ENCODE measurements at regions not wholly inside any gene's neighbourhood (a gene's known extent, or its start where the extent isn't known, plus 50 kb on each side); places are given as distances from the start of the nearest gene placed in this dataset.

DNA sequence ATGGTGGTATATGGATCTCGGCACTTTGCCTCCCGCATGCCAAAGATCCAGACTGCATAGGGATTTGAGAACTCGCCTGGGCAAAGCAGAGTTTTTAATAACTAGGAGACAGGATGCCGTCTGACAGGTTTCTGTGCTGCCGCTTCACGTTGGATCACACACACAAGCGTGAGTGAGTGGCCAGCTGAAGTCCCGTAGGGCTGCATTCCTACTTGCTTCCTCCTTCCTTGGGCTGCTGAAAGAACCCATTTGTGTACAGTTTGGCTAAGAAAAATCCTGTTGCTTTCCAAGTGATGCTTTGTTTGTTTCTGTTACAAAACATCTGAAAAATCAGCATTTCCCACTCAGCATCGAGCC lies 604.3 kb upstream of the CFAP20DC start:
- FAIRE-seq = no peak
- 86% methylated on average over 9 of the region's 9 CpGs for WGBS (ENCODE audit: missing lambda C conversion rate)
- no peak for DNase-seq (ENCODE audit: low read depth in 1 of 2, low spot score in 1 of 2)

DNA sequence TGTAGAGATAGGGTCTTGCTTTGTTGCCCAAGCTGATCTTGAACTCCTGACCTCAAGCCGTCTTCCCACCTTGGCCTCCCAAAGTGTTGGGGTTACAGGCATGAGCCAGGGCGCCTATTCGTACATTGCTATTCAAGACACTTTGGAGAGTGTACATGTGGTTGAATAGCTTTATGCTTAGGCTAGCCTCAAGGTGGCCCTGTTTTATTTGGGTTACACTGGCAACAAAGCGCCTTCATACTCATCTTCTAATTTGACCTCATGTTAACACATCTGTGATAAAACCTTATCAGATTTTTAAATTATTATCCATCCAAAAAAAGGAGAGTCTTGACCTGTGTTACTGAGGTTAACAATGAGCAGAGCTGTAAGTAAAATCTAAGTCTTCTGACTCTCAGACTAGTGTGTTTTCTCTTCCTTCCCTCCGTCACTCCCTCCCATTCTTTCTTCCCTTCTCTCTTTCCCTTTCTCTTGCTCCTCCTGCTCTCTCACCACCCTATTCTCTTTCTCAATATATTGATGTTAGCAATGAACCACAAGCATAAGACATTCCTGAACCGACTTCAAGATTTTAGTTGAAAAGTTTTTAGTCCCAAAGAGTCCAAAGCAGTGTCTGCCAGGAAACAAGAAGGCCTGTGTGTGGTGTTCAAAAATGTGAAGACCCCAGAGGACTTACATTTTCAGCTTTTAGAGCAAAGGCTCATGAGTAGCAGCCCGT lies 603.7 kb upstream of the CFAP20DC start:
- POLR2A ChIA-PET = no interaction called here
- Histone ChIP-seq H3K4me1 (no peaks in the 10 kb centered on the region), H3K4me2 (no peak overlapping the region), H3K4me3 (no peak overlapping the region), H3K9me3 (peaks cover 5% of the 10 kb centered on the region; the same call in 1 of the 3 replicates), H3K27ac (no peak overlapping the region)
- TF ChIP-seq SREBF2 (IDR thresholded peaks at IDR 0.05) = no peak
- no peak for TF ChIP-seq CHD2 (IDR thresholded peaks at IDR 0.05; ENCODE audit: low read length, partially characterized antibody)
- TF ChIP-seq RCOR1 (IDR thresholded peaks at IDR 0.05; ENCODE audit: low read depth, low read length) = no peak
- TF ChIP-seq POLR2AphosphoS2 (conservative IDR thresholded peaks at IDR 0.05; ENCODE audit: low read length) = no peak
- TF ChIP-seq HEYL (CRISPR knock-in tag; IDR thresholded peaks at IDR 0.05) = no peak
- FAIRE-seq (no peak), DNase-seq (ENCODE audit: low read depth in 1 of 2, low spot score in 1 of 2) (no peak), ATAC-seq (no peak)
- 78% methylated on average over 7 of the region's 7 CpGs for WGBS (ENCODE audit: missing lambda C conversion rate)
- CTCF ChIA-PET = no interaction called here

More for the DNA sequence above, 604.3 kb upstream of the CFAP20DC start:
- H3K9me3 ChIP-seq = peaks cover 5% of the 10 kb centered on the region; the same call in 1 of the 3 replicates
- no peak overlapping the region for H3K4me3 ChIP-seq
- no peak overlapping the region for H3K4me2 ChIP-seq
- peaks cover under 1% of the 10 kb centered on the region for H3K4me1 ChIP-seq
- CTCF ChIA-PET = no interaction called here
- TF ChIP-seq ZSCAN20 (CRISPR knock-in tag; IDR thresholded peaks at IDR 0.05) (no peak), JUN (IDR thresholded peaks at IDR 0.05) (no peak), BHLHE40 (IDR thresholded peaks at IDR 0.05; ENCODE audit: low read depth, low read length) (no peak), FOSB (CRISPR knock-in tag; IDR thresholded peaks at IDR 0.05) (no peak), MAZ (IDR thresholded peaks at IDR 0.05; ENCODE audit: borderline replicate concordance, low read depth, low read length) (no peak), ZC3H11A (IDR thresholded peaks at IDR 0.05) (no peak)
- TF ChIP-seq, protein P1, sequence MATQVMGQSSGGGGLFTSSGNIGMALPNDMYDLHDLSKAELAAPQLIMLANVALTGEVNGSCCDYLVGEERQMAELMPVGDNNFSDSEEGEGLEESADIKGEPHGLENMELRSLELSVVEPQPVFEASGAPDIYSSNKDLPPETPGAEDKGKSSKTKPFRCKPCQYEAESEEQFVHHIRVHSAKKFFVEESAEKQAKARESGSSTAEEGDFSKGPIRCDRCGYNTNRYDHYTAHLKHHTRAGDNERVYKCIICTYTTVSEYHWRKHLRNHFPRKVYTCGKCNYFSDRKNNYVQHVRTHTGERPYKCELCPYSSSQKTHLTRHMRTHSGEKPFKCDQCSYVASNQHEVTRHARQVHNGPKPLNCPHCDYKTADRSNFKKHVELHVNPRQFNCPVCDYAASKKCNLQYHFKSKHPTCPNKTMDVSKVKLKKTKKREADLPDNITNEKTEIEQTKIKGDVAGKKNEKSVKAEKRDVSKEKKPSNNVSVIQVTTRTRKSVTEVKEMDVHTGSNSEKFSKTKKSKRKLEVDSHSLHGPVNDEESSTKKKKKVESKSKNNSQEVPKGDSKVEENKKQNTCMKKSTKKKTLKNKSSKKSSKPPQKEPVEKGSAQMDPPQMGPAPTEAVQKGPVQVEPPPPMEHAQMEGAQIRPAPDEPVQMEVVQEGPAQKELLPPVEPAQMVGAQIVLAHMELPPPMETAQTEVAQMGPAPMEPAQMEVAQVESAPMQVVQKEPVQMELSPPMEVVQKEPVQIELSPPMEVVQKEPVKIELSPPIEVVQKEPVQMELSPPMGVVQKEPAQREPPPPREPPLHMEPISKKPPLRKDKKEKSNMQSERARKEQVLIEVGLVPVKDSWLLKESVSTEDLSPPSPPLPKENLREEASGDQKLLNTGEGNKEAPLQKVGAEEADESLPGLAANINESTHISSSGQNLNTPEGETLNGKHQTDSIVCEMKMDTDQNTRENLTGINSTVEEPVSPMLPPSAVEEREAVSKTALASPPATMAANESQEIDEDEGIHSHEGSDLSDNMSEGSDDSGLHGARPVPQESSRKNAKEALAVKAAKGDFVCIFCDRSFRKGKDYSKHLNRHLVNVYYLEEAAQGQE (IDR thresholded peaks at IDR 0.05) = no peak
- no peak for ATAC-seq
- H3K27ac ChIP-seq = no peak overlapping the region
- POLR2A ChIA-PET = no interaction called here

DNA sequence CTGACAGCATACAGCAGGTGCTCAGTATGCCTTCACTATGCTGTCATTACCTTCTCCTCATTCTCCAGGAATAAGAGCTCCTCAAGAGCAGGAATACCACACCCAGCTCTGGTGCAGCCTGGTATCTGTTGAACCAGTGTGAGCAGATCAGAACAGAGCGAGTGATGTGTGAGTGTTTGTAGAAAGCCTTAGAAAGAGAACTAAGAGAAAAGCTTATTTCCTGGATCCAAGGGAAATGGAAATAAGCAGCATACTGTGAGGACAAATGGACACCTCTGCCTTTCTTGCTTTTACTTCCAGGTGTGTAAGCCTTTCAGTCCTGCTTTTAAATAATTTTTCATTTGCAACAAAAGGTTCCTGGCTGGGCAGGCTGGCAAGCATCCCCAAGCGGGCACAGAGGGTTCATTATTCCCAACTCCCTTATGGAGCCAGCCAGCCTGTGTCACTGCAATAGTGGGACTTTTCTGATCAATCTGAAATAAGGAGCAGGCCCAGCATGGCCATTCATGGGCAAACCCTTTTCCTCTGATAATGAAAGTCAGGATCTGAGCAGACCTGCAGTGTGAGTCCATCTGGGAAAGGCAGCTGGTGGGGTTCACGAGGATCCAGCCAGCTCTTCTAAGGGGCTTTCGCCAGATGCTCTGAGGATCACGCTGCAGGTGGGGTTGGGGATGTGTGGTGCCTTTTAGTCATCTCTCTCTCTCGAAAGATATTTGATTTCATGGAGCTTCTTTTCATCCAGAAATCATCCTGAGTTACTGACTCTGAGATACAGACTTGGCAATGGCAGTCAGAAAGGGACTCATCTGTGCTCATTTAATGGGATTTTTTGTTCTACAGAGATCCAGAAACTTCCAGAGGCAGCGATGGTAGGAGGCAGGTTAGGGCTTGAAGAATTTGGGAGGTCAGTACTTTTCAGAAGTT lies 594.9 kb upstream of the CFAP20DC start:
- Histone ChIP-seq H3K27ac (no peak overlapping the region), H3K4me1 (no peaks in the 10 kb centered on the region), H3K4me2 (no peak overlapping the region), H3K9me3 (peaks cover 2% of the 10 kb centered on the region; the same call in 1 of the 3 replicates), H3K4me3 (no peak overlapping the region)
- CTCF ChIA-PET = interaction anchor here (0.6 kb wide), 1 partner anchor 69 kb away, joined by 3 read pairs; no protein-coding TSS in a partner anchor
- TF ChIP-seq CHD2 (IDR thresholded peaks at IDR 0.05; ENCODE audit: low read length, partially characterized antibody) = no peak
- TF ChIP-seq ESRRA (IDR thresholded peaks at IDR 0.05; ENCODE audit: borderline replicate concordance, low read length) = no peak
- no peak for TF ChIP-seq RARB (CRISPR knock-in tag; IDR thresholded peaks at IDR 0.05)
- no peak for TF ChIP-seq GATA3 (IDR thresholded peaks at IDR 0.05; ENCODE audit: borderline replicate concordance)
- no peak for TF ChIP-seq RFX5 (IDR thresholded peaks at IDR 0.05)
- no peak for TF ChIP-seq CBX8 (IDR thresholded peaks at IDR 0.05)
- no peak for TF ChIP-seq PHF8 (IDR thresholded peaks at IDR 0.05; ENCODE audit: borderline replicate concordance, low read depth)
- no peak for TF ChIP-seq TFCP2L1 (CRISPR knock-in tag; IDR thresholded peaks at IDR 0.05)
- TF ChIP-seq FOXS1 (CRISPR knock-in tag; IDR thresholded peaks at IDR 0.05) = no peak
- TF ChIP-seq FOSL2 (IDR thresholded peaks at IDR 0.05) = no peak
- TF ChIP-seq FOSL2 (CRISPR knock-in tag; IDR thresholded peaks at IDR 0.05) = no peak
- no peak for TF ChIP-seq FOSB (CRISPR knock-in tag; IDR thresholded peaks at IDR 0.05)
- no peak for TF ChIP-seq MAX (IDR thresholded peaks at IDR 0.05)
- TF ChIP-seq HDAC2 (IDR thresholded peaks at IDR 0.05) = no peak
- TF ChIP-seq CBX2 (IDR thresholded peaks at IDR 0.05; ENCODE audit: borderline replicate concordance, low read depth) = no peak
- TF ChIP-seq ZC3H11A (IDR thresholded peaks at IDR 0.05) = no peak
- TF ChIP-seq POLR2A (IDR thresholded peaks at IDR 0.05; ENCODE audit: low read length) = no peak
- TF ChIP-seq BHLHE40 (IDR thresholded peaks at IDR 0.05; ENCODE audit: low read depth, low read length) = no peak
- TF ChIP-seq ZFP36 (IDR thresholded peaks at IDR 0.05; ENCODE audit: borderline replicate concordance, partially characterized antibody) = no peak
- TF ChIP-seq JUNB (IDR thresholded peaks at IDR 0.05) = no peak
- no peak for TF ChIP-seq POLR2AphosphoS2 (conservative IDR thresholded peaks at IDR 0.05; ENCODE audit: low read length)
- ATAC-seq (no peak), FAIRE-seq (no peak), DNase-seq (ENCODE audit: low read depth in 1 of 2, low spot score in 1 of 2) (no peak)
- WGBS (ENCODE audit: missing lambda C conversion rate) = 49% methylated on average over 6 of the region's 7 CpGs
- POLR2A ChIA-PET = no interaction called here
